ENCODE measurements at regions not wholly inside any gene's neighbourhood (a gene's known extent, or its start where the extent isn't known, plus 50 kb on each side); places are given as distances from the start of the nearest gene placed in this dataset.

- H3K27me3 ChIP-seq, result no peaks in the 10 kb centered on the region
- H3K27ac ChIP-seq, result no peak overlapping the region
- intact Hi-C loops (cut with DNase I), result no loop called here
- no peaks in the 10 kb centered on the region for H3K4me1 ChIP-seq (ENCODE audit: insufficient read depth)
- no peak for TF ChIP-seq CTCF (IDR thresholded peaks at IDR 0.05)
- TF ChIP-seq POLR2A (IDR thresholded peaks at IDR 0.05), result no peak
- no peak for TF ChIP-seq EP300 (IDR thresholded peaks at IDR 0.05)
- no peak for DNase-seq
- H3K9me3 ChIP-seq, result no peaks in the 10 kb centered on the region
- no peaks in the 10 kb centered on the region for H3K36me3 ChIP-seq
- no peak overlapping the region for H3K4me3 ChIP-seq
- WGBS, 3 donors, result 71 to 83% (median 79%) methylated on average over 4 of the region's 4 CpGs
These were observed 232.3 kb downstream of the PABPC4L start for GRCh38 chr4:133969202-133969848.

GRCh38 chr4:133968174-133968573, 233.4 kb downstream of the PABPC4L start:
- Histone ChIP-seq H3K4me1 (ENCODE audit: insufficient read depth) (no peaks in the 10 kb centered on the region), H3K4me3 (no peak overlapping the region), H3K27me3 (no peaks in the 10 kb centered on the region), H3K27ac (no peak overlapping the region), H3K9me3 (no peaks in the 10 kb centered on the region), H3K36me3 (no peaks in the 10 kb centered on the region)
- 69 to 82% (median 80%) methylated on average over 3 of the region's 3 CpGs for WGBS, 3 donors
- intact Hi-C loops (cut with DNase I), result no loop called here
- TF ChIP-seq POLR2A (IDR thresholded peaks at IDR 0.05), result no peak
- TF ChIP-seq EP300 (IDR thresholded peaks at IDR 0.05), result no peak
- no peak for DNase-seq

GRCh38 chr4:133960975-133961374, 240.6 kb downstream of the PABPC4L start:
- intact Hi-C loops (cut with DNase I), result no loop called here
- H3K9me3 ChIP-seq, result no peaks in the 10 kb centered on the region
- no peaks in the 10 kb centered on the region for H3K27me3 ChIP-seq
- no peak overlapping the region for H3K4me3 ChIP-seq
- WGBS, 3 donors, result 90 to 96% (median 93%) methylated on average over 2 of the region's 2 CpGs
- DNase-seq, result no peak
- no peaks in the 10 kb centered on the region for H3K4me1 ChIP-seq (ENCODE audit: insufficient read depth)
- no peak for TF ChIP-seq CTCF (IDR thresholded peaks at IDR 0.05)
- no peak for TF ChIP-seq POLR2A (IDR thresholded peaks at IDR 0.05)
- no peak for TF ChIP-seq EP300 (IDR thresholded peaks at IDR 0.05)
- H3K27ac ChIP-seq, result no peak overlapping the region
- no peaks in the 10 kb centered on the region for H3K36me3 ChIP-seq

GRCh38 chr4:133943081-133943480, 258.5 kb downstream of the PABPC4L start:
- intact Hi-C loops (cut with DNase I), result no loop called here
- H3K4me3 ChIP-seq, result no peak overlapping the region
- no peak for TF ChIP-seq POLR2A (IDR thresholded peaks at IDR 0.05)
- TF ChIP-seq EP300 (IDR thresholded peaks at IDR 0.05), result no peak
- no peak for TF ChIP-seq CTCF (IDR thresholded peaks at IDR 0.05)
- no peaks in the 10 kb centered on the region for H3K27me3 ChIP-seq
- DNase-seq, result no peak
- H3K27ac ChIP-seq, result no peak overlapping the region
- H3K9me3 ChIP-seq, result no peaks in the 10 kb centered on the region
- WGBS, 3 donors, result 58 to 76% (median 58%) methylated on average over 1 of the region's 1 CpG
- H3K4me1 ChIP-seq (ENCODE audit: insufficient read depth), result no peaks in the 10 kb centered on the region
- H3K36me3 ChIP-seq, result no peaks in the 10 kb centered on the region

GRCh38 chr4:133938061-133938460, 263.5 kb downstream of the PABPC4L start:
- TF ChIP-seq CTCF (IDR thresholded peaks at IDR 0.05) (no peak), EP300 (IDR thresholded peaks at IDR 0.05) (no peak), POLR2A (IDR thresholded peaks at IDR 0.05) (no peak)
- DNase-seq, result no peak
- intact Hi-C loops (cut with DNase I), result no loop called here
- no peaks in the 10 kb centered on the region for H3K27me3 ChIP-seq
- no peak overlapping the region for H3K27ac ChIP-seq
- no peaks in the 10 kb centered on the region for H3K9me3 ChIP-seq
- H3K4me3 ChIP-seq, result no peak overlapping the region
- H3K36me3 ChIP-seq, result no peaks in the 10 kb centered on the region
- H3K4me1 ChIP-seq (ENCODE audit: insufficient read depth), result no peaks in the 10 kb centered on the region

Measured in ovary (tissue), 7 donors.